PC-9 (cell line): ENCODE measurements at regions not wholly inside any gene's neighbourhood (a gene's known extent, or its start where the extent isn't known, plus 50 kb on each side); places are given as distances from the start of the nearest gene placed in this dataset.

Experiments
- EZH2 ChIP-seq: fragments of 200-600 bp; sonication (generic); IDR thresholded peaks from 2 replicates; pipeline ENCODE4 v1.8.0; 2017; ENCODE audit warnings: antibody characterized with exemption, low read depth
- TF ChIP-seq, protein P1 (sequence below): fragments of 200-600 bp; sonication (generic); conservative IDR thresholded peaks from 2 replicates; pipeline ENCODE4 v1.6.1; 2017; ENCODE audit warnings: mixed run types, antibody characterized with exemption, mild to moderate bottlenecking, moderate library complexity

GRCh38 chr2:67463810-67464209 is 66.7 kb downstream of the ETAA1 start:
- TF ChIP-seq, protein P1, sequence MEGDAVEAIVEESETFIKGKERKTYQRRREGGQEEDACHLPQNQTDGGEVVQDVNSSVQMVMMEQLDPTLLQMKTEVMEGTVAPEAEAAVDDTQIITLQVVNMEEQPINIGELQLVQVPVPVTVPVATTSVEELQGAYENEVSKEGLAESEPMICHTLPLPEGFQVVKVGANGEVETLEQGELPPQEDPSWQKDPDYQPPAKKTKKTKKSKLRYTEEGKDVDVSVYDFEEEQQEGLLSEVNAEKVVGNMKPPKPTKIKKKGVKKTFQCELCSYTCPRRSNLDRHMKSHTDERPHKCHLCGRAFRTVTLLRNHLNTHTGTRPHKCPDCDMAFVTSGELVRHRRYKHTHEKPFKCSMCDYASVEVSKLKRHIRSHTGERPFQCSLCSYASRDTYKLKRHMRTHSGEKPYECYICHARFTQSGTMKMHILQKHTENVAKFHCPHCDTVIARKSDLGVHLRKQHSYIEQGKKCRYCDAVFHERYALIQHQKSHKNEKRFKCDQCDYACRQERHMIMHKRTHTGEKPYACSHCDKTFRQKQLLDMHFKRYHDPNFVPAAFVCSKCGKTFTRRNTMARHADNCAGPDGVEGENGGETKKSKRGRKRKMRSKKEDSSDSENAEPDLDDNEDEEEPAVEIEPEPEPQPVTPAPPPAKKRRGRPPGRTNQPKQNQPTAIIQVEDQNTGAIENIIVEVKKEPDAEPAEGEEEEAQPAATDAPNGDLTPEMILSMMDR = no peak
- no peak for TF ChIP-seq EZH2
